DMS 273 (cell line): ENCODE measurements at regions not wholly inside any gene's neighbourhood (a gene's known extent, or its start where the extent isn't known, plus 50 kb on each side); places are given as distances from the start of the nearest gene placed in this dataset.
"Not testable (repeated sequence)": the region's sequence is repeated elsewhere in the genome, so short reads cannot be mapped to it uniquely, and the experiment has no call there.

Experiments
- DNase-seq: peaks from one replicate; lab custom pipeline; 2025; ENCODE audit not compliant: unreplicated experiment; lab: John Stamatoyannopoulos, UW

DNA sequence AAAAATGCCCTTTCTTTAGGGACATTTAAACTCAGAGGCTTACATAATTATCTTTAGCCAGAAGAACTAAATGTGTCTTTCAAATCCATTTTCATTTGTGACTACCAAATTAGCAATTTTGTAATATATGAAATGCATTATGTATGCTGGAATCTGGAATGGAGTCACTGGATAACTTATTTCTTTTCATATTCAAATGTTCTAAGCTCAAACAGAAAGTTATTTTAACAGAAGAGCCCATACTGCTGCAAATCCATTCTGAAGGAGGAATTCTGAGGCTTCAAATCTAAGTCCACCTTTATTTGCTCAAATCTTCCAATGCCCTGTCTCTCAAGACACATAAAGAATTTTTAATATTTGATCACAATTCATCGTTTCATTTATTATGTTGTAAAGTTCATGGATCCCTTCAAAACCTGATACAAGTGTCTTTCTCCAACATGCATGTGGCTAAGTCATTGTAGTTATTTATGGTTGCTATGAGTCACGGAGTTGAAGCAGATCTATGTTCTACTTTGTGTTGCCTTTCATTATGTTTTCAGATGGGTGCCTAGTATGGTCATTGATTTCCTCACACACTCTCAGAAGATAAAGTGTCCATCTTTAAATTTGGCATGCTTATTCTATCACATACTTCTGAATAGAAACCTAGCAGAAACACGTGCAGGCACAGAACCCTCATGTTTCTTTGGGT is 214.8 kb upstream of the GCFC2 start:
- DNase-seq = no peak

- DNase-seq = no peak
These were observed 211.5 kb upstream of the GCFC2 start for GRCh38 chr2:75922191-75922590.

- DNase-seq = no peak
These were observed 210.3 kb upstream of the GCFC2 start for GRCh38 chr2:75920859-75921551.

- no peak for DNase-seq
These were observed 205.3 kb upstream of the GCFC2 start for GRCh38 chr2:75915851-75916634.

DNA sequence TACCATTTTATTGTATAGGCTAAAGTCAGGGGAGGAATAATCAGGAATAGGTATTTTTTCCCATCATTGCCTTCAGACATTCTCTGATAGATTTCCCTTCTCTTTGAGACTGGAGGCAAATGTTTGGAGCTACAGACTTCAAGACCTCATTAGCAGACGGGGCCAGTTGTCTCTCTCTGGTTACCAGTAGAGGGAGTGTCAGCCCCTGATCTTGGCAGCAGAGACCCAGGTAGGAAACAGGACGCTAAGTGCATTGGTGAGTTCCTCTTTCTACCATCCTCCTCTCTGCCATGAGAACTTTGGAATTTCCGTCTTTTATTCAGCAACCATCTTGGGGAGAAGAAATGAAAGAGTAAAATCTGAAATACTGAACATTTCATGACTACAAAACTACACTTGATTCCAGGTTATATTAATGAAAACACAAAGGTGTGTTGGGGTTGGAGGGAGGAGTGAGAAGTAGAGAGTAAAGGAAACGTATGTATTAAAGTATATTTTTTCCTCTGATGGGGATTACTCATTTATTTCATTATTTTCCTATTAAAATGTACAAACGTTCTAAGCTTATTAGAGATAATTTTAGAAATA is 186.2 kb upstream of the GCFC2 start:
- DNase-seq = peak; percentile 43

GRCh38 chr2:75894170-75894569 is 183.5 kb upstream of the GCFC2 start:
- no peak for DNase-seq

DNA sequence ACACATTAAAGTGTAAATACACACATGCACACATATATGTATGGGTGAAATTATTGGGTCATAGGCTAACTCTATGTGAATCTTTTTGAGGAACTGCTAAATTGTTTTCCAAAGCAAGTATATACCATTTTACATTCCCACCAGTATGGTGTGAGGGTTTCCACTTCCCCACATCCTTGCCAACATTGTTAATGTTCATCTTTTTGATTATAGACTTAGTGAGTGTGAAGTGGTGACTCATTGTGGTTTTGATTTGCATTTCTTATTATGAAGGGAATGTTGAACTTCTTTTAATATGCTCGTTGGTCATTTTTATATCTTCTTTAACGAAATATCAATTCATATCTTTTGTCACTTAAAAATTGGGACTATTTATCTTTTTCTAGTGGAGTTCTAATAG is 181.8 kb upstream of the GCFC2 start:
- DNase-seq = no peak

- DNase-seq = no peak
These were observed 171.8 kb upstream of the GCFC2 start for GRCh38 chr2:75882530-75882929.

- not testable (repeated sequence) for DNase-seq
These were observed 164.9 kb upstream of the GCFC2 start for GRCh38 chr2:75875606-75876005.

GRCh38 chr2:75871762-75872614 is 161.3 kb upstream of the GCFC2 start:
- DNase-seq = not testable (repeated sequence)

DNA sequence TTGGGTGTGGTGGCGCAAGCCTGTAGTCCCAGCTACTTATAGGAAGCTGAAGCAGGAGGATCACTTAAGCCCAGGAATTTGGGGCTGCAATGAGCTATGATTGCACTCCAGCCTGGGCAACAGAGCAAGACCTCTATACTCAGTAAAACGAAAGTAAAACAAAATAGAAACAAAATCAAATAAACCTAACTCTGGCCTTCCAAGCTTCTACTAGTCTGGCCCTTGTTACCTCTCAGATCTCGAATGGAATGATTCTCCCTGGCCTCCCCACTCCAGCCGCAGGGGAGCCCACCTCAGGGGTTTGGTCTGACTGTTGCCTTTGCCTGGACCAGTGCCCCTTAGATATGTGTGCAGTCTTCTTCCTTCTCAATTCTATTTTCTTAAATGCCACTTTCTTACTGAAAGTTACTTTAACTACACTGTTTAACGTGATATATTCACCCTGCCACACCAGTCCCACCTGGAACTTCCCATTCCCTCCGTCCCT is 160.0 kb upstream of the GCFC2 start:
- DNase-seq = no peak

DNA sequence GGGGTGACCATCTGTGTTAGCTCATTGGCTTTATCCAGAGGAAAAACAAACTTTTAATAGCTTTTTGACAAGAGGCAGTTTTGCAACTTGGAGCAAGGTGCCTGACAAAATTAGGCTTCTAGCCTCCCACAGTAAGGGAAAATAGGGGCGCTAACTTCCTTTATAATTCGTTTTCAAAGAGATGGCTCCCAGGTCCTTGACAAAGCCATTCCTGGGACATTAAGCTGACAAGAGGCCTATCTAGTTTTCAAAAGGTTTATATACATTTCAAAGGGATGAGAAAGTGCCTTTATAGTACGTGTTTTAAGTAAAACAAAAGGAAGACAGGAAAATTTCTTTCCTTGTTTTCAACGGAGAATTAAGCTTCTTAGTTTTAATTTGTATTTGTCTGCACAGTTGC is 159.4 kb upstream of the GCFC2 start:
- DNase-seq = no peak

- no peak for DNase-seq
These were observed 155.0 kb upstream of the GCFC2 start for GRCh38 chr2:75865702-75866101.

GRCh38 chr2:75865083-75865482 is 154.4 kb upstream of the GCFC2 start:
- no peak for DNase-seq

DNA sequence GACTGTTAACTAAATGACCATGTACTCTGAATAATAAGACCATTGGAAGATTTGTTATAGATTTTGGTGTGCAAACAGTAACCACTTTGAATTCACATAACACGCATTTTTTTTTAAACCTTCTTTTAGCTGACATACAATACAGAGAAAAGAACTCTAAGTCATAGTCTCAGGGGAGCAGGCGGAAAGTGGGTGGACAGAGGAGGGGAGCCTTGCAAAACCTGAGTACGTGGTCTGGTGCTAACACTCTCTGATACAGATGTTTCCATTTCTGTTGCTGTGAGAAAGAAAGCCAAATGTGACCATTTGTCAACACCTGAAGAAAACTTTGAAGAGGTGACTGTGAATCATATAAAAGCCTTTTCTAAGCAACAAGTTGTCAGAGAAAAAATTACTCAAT is 151.8 kb upstream of the GCFC2 start:
- no peak for DNase-seq

- no peak for DNase-seq
These were observed 142.7 kb upstream of the GCFC2 start for GRCh38 chr2:75853436-75853835.

DNA sequence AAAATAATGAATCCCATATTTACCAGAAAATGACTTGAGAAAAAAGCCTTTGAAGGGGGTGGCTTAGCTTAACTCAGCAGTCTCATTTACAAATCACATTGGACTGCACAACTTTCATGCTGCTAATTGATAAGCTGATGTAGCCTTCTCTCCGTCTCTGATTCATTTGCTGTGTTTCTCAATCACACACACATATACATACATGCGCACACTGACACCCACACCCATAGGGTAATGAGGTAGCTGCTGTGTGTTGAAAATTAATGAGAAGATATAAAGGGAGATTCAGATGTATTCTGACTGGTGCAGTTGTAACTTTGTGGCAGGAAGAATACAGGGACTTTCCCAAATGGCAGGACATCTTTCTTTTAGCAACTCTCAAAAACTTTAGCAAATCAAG is 141.9 kb upstream of the GCFC2 start:
- DNase-seq = no peak

DNA sequence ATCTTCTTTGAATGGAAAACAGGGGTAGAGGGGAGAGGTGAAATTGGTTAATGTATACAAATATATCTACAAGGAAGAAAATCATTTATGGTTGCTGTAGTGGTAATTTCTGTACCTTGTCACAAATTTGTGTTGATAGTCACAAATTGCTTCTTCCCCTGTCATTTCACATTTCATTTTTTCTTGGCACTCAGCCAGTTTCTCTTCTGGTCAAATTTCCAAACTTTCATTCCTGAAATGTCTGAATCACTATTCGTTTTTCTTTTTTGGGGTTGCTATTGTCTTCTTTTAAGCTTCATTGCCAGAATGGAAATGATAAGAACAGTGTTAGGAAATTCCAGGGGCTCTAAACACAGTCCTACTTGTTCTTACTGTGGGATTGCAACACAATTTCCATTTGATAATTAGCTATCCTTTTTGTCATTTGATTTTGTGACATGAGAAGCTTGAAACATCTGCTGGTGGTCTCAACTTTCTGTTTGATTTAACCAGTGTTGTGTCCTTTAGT is 136.0 kb upstream of the GCFC2 start:
- no peak for DNase-seq

GRCh38 chr2:75844651-75845050 is 133.9 kb upstream of the GCFC2 start:
- no peak for DNase-seq

DNA sequence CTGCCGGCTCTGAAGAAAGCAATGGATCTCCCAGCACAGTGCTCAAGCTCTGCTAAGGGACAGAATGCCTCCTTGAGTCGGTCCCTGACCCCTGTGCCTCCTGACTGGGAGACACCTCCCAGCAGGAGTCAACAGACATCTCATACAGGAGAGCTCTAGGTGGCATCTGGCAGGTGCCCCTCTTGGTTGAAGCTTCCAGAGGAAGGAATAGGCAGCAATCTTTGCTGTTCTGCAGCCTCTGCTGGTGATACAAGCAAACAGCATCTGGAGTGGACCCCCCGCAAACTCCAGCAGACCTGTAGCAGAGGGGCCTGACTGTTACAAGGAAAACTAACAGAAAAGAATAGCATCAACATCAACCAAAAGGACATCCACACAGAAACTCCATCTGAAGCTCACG is 123.9 kb upstream of the GCFC2 start:
- DNase-seq = not testable (repeated sequence)
